HG02938 (cell line): ENCODE measurements at regions not wholly inside any gene's neighbourhood (a gene's known extent, or its start where the extent isn't known, plus 50 kb on each side); places are given as distances from the start of the nearest gene placed in this dataset.
"Not testable (repeated sequence)": the region's sequence is repeated elsewhere in the genome, so short reads cannot be mapped to it uniquely, and the experiment has no call there.

Experiments
- ATAC-seq: cut with Tn5 transposase; IDR thresholded peaks from one replicate; pipeline ENCODE4 v1.9.1; 2021; ENCODE audit warnings: mild to moderate bottlenecking, moderate library complexity; ENCODE audit not compliant: unreplicated experiment

- not testable (repeated sequence) for ATAC-seq
Measured at GRCh38 chr4:3954540-3955320, 188.5 kb downstream of the ADRA2C start.

GRCh38 chr4:3955321-3956164, 189.4 kb downstream of the ADRA2C start:
- peak; percentile 99 for ATAC-seq

DNA sequence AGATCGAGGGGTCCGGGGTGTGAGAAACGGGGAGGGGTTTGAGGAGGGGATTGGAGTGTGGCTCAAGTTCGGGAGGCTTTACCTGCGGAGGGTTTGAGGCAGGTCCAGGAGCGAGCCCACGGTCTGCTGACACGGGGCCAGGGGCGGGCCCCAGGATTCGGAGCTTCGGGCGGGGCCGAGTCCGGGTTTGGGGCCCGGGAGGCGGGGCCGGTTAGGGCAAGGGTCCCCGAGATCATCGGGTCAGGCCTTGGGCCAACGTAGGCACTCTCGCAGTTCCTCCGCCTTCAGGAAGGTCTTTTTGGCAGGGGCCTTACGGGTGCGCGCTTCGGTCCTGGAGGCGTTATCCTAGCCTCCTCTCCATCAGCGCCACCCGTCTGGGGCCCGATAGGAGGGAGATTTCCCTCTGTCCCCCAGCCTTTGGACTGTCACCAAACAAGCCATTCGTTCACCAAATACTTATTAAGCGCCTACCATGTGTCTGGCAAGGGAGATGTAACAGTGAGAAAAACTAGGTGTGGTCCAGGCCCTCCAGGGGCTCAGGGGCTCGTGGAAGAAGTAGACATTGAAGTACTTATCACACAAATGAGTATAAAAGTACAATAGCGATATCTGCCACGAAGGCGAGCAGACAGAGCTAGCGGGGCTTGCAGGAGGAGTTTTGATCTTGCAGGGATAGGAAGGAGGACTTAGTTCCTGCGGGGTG, 190.1 kb downstream of the ADRA2C start:
- not testable (repeated sequence) for ATAC-seq

GRCh38 chr4:3961091-3961672, 195.0 kb downstream of the ADRA2C start:
- not testable (repeated sequence) for ATAC-seq

DNA sequence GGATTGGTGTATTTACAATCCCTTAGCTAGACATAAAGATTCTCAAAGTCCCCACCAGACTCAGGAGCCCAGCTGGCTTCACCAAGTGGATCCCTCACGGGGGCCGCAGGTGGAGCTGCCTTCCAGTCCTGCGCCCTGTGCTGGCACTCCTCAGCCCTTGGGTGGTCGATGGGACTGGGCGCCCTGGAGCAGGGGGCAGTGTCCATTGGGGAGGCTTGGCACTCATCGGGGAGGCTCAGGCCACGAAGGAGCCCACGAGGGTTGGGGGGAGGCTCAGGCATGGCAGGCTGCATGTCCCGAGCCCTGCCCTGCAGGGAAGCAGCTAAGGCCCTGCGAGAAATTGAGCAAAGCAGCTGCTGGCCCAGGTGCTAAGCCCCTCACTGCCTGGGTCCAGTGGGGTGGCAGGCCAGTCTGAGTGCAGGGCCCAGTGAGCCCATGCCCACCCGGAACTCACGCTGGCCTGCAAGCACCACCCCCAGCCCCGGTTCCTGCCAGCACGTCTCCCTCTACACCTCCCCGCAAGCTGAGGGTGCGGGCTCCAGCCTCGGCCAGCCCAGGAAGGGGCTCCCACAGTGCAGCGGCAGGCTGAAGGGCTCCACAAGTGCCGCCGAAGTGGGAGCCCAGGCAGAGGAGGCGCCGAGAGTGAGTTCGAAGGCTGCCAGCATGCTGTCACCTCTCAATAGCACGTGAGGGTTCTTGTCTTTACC, 198.5 kb downstream of the ADRA2C start:
- ATAC-seq = not testable (repeated sequence)

GRCh38 chr4:3967204-3967603, 201.0 kb downstream of the ADRA2C start:
- ATAC-seq = not testable (repeated sequence)

GRCh38 chr4:3972626-3973025, 206.4 kb downstream of the ADRA2C start:
- ATAC-seq = not testable (repeated sequence)

GRCh38 chr4:3973581-3974200, 207.5 kb downstream of the ADRA2C start:
- not testable (repeated sequence) for ATAC-seq

DNA sequence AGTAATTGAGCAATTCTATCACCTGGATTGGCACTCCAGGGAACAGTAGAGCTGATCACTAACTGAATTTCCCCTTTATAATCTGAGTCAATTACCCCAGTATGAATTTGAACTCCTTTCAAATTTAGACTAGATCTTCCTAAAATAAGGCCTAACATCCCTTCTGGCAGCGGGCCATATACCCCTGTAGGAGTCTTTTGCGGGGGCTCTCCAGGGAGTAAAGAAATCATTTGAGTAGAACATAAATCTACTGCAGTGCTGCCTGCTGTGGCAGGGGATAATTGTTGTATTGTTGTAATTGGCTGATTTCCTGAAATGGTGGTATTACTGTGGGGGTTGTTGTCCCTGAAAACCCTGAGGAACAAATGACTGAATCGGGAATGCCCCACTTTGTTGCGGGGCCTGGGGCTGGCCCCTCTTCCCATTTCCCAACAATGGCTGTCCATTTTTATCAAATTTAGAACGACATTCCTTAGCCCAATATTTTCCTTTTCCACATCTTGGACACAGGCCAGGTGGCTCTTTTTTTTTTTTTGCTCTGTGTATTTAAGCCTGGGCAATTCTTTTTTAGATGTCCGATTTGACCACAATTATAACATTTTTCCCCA, 217.4 kb downstream of the ADRA2C start:
- ATAC-seq = not testable (repeated sequence)

- not testable (repeated sequence) for ATAC-seq
Measured at GRCh38 chr4:3984796-3985195, 218.6 kb downstream of the ADRA2C start.

DNA sequence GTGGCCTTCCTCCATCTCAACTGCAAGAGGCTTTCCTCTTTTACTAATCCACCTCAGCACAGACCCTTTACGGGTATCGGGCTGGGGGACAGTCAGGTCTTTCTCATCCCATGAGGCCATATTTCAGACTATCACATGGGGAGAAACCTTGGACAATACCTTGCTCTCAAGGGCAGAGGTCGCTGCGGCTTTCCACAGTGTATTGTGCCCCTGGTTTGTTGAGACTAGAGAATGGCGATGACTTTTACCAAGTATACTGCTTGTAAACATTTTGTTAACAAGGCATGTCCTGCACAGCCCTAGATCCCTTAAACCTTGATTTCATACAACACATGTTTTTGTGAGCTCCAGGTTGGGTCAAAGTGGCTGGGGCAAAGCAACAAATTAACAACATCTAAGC, 220.2 kb downstream of the ADRA2C start:
- ATAC-seq = not testable (repeated sequence)

DNA sequence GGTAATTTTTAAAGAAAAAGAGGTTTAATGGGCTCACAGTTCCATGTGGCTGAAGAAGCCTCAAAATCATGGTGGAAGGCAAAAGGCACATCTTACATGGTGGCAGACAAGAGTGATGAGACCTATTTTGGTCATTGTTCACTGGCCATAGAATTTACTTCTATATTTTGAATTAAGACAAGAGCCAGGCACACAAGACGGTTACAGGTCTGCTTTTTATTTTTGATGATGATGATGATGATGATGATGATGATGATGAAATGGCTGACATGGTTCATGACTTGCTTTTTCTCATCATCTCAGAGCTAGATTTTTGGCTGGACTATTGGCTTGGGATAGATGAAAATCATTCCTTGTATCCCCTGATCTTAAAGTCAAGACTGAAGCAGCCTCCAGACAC, 229.3 kb downstream of the OTOP1 start:
- ATAC-seq = not testable (repeated sequence)

GRCh38 chr4:4004036-4004435, 222.7 kb downstream of the OTOP1 start:
- ATAC-seq = not testable (repeated sequence)

- not testable (repeated sequence) for ATAC-seq
Measured at GRCh38 chr4:4004702-4005101, 222.0 kb downstream of the OTOP1 start.

- not testable (repeated sequence) for ATAC-seq
Measured at GRCh38 chr4:4006356-4006755, 220.4 kb downstream of the OTOP1 start.

DNA sequence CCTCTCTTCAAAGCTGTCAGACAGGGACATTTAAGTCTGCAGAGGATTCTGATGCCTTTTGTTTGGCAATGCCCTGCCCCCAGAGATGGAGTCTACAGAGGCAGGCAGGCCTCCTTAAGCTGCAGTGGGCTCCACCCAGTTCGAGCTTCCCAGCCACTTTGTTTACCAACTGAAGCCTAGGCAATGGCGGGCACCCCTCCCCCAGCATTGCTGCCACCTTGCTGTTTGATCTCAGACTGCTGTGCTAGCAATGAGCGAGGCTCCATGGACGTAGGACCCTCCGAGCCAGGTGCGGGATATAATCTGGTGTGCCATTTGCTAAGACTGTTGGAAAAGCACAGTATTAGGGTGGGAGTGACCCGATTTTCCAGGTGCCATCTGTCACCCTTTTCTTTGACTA, 207.7 kb downstream of the OTOP1 start:
- ATAC-seq = not testable (repeated sequence)

DNA sequence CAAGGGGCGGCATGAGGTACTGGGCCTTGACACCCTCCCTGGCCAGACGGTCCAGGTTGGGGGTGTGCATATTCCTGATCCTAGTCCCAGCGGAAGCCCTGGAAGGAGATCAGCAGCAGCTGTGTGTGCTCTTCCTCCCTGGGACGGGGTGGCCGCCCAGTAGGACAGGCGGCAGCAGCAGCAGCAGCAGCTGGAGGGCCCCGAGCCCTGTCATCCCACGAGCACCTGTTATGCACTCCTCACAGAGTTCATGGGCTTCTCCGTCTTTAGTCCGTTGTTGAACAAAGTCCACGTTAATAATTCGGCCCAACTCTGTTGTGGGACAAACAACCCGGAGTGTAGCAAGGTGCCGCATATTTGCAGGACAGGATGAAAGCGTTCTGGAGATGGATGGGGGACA, 205.6 kb downstream of the OTOP1 start:
- not testable (repeated sequence) for ATAC-seq

DNA sequence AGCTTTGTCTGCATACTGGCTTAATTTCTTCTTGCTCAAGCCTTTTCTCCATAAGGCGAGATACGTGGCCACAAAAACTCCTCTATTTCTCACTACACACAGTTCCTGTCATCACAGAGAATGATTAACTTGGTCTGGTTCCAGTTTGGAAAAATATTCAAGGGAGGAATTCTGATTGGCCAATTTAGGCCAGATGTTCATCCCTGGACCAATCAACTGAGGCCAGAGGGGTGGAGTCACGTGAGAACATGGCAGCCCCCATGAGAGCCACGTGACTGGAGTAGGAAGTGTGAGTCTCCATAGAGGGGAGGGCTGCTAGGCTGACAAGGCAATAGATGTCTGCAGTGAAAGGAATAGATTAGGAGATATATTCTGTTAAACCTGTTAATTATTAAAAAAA, 200.0 kb downstream of the OTOP1 start:
- ATAC-seq = not testable (repeated sequence)

DNA sequence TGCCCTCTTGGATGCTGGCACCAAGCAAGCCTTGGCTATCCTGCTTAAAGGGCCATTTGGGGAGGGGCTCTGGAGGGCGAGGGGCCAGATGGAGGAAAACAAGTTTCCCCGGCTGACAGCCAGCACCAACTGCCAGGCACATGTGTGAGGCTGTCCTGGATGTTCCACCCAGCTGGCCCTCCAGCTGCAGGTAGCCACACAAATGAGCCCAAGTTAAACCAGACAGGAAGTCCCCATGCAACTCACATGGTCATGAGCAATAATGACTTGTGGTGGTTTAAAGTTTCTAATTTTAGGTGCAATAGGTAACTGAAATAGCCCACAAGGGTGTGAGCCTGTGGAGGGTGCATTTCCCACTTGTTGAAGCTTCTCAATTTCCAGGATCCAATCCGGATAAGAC, 198.0 kb downstream of the OTOP1 start:
- ATAC-seq = not testable (repeated sequence)
